GM21619 (cell line): ENCODE measurements at regions not wholly inside any gene's neighbourhood (a gene's known extent, or its start where the extent isn't known, plus 50 kb on each side); places are given as distances from the start of the nearest gene placed in this dataset.

ENCODE experiments used
- ATAC-seq: cut with Tn5 transposase; IDR thresholded peaks from one replicate; pipeline ENCODE4 v1.9.1; 2021; ENCODE audit not compliant: unreplicated experiment

- ATAC-seq, result no peak
Measured at GRCh38 chr2:58521803-58522554, 280.9 kb upstream of the FANCL start.

GRCh38 chr2:58520903-58521302 lies 279.8 kb upstream of the FANCL start:
- no peak for ATAC-seq

GRCh38 chr2:58517881-58518280 lies 276.8 kb upstream of the FANCL start:
- no peak for ATAC-seq

GRCh38 chr2:58516695-58517094 lies 275.6 kb upstream of the FANCL start:
- no peak for ATAC-seq

GRCh38 chr2:58515827-58516573 lies 274.9 kb upstream of the FANCL start:
- no peak for ATAC-seq

GRCh38 chr2:58514252-58514651 lies 273.1 kb upstream of the FANCL start:
- peak; percentile 72 for ATAC-seq

- ATAC-seq, result no peak
Measured at GRCh38 chr2:58512878-58513277, 271.8 kb upstream of the FANCL start.

- ATAC-seq, result no peak
Measured at GRCh38 chr2:58508006-58508405, 266.9 kb upstream of the FANCL start.

GRCh38 chr2:58503918-58504317 lies 262.8 kb upstream of the FANCL start:
- no peak for ATAC-seq

GRCh38 chr2:58502931-58503330 lies 261.8 kb upstream of the FANCL start:
- ATAC-seq, result no peak

- no peak for ATAC-seq
Measured at GRCh38 chr2:58501371-58502160, 260.4 kb upstream of the FANCL start.

GRCh38 chr2:58497168-58497567 lies 256.0 kb upstream of the FANCL start:
- no peak for ATAC-seq

GRCh38 chr2:58495806-58496205 lies 254.7 kb upstream of the FANCL start:
- no peak for ATAC-seq

- no peak for ATAC-seq
Measured at GRCh38 chr2:58494071-58494501, 253.0 kb upstream of the FANCL start.

GRCh38 chr2:58484629-58485028 lies 243.5 kb upstream of the FANCL start:
- no peak for ATAC-seq

- ATAC-seq, result no peak
Measured at GRCh38 chr2:58484221-58484620, 243.1 kb upstream of the FANCL start.

- ATAC-seq, result no peak
Measured at GRCh38 chr2:58483307-58483706, 242.2 kb upstream of the FANCL start.

- ATAC-seq, result no peak
Measured at GRCh38 chr2:58481670-58482069, 240.5 kb upstream of the FANCL start.

- no peak for ATAC-seq
Measured at GRCh38 chr2:58480141-58480540, 239.0 kb upstream of the FANCL start.

- no peak for ATAC-seq
Measured at GRCh38 chr2:58479535-58480140, 238.5 kb upstream of the FANCL start.

GRCh38 chr2:58476556-58476955 lies 235.4 kb upstream of the FANCL start:
- no peak for ATAC-seq
